GM21528 (cell line): ENCODE measurements at regions not wholly inside any gene's neighbourhood (a gene's known extent, or its start where the extent isn't known, plus 50 kb on each side); places are given as distances from the start of the nearest gene placed in this dataset.

Experiments used
- ATAC-seq: cut with Tn5 transposase; IDR thresholded peaks from one replicate; pipeline ENCODE4 v1.9.1; 2021; ENCODE audit warnings: mild to moderate bottlenecking, moderate library complexity; ENCODE audit not compliant: unreplicated experiment, low FRiP score

- ATAC-seq = no peak
Observed at GRCh38 chr12:47561746-47562145, 144.1 kb downstream of the RPAP3 start.

- ATAC-seq = no peak
Observed at GRCh38 chr12:47560415-47560814, 145.4 kb downstream of the RPAP3 start.

GRCh38 chr12:47558625-47559345, 147.0 kb downstream of the RPAP3 start:
- ATAC-seq = no peak

- ATAC-seq = no peak
Observed at GRCh38 chr12:47557386-47557785, 148.4 kb downstream of the RPAP3 start.

GRCh38 chr12:47556261-47557030, 149.4 kb downstream of the RPAP3 start:
- ATAC-seq = no peak

- ATAC-seq = no peak
Observed at GRCh38 chr12:47554046-47554653, 151.7 kb downstream of the RPAP3 start.

- no peak for ATAC-seq
Observed at GRCh38 chr12:47553266-47553665, 152.6 kb downstream of the RPAP3 start.

GRCh38 chr12:47551426-47551851, 154.4 kb downstream of the RPAP3 start:
- ATAC-seq = no peak

- ATAC-seq = no peak
Observed at GRCh38 chr12:47549258-47549657, 156.6 kb downstream of the RPAP3 start.

GRCh38 chr12:47548401-47548800, 157.4 kb downstream of the RPAP3 start:
- ATAC-seq = no peak

- no peak for ATAC-seq
Observed at GRCh38 chr12:47547077-47547476, 158.8 kb downstream of the RPAP3 start.

GRCh38 chr12:47545938-47546609, 159.8 kb downstream of the RPAP3 start:
- no peak for ATAC-seq

- ATAC-seq = no peak
Observed at GRCh38 chr12:47534695-47535094, 171.1 kb downstream of the RPAP3 start.

GRCh38 chr12:47530050-47530449, 175.8 kb downstream of the RPAP3 start:
- no peak for ATAC-seq

GRCh38 chr12:47527816-47528215, 178.0 kb downstream of the RPAP3 start:
- ATAC-seq = no peak

- ATAC-seq = no peak
Observed at GRCh38 chr12:47520029-47520428, 185.8 kb downstream of the RPAP3 start.

GRCh38 chr12:47517122-47517521, 188.7 kb downstream of the RPAP3 start:
- no peak for ATAC-seq

GRCh38 chr12:47509398-47509851, 196.4 kb downstream of the RPAP3 start:
- no peak for ATAC-seq

- no peak for ATAC-seq
Observed at GRCh38 chr12:47507221-47507620, 198.6 kb downstream of the RPAP3 start.

GRCh38 chr12:47504775-47505446, 200.9 kb downstream of the RPAP3 start:
- no peak for ATAC-seq
